LNCaP clone FGC (cell line): ENCODE measurements at regions not wholly inside any gene's neighbourhood (a gene's known extent, or its start where the extent isn't known, plus 50 kb on each side); places are given as distances from the start of the nearest gene placed in this dataset.
A peak's percentile ranks its signal among the peaks of the same experiment; 100 is the strongest.
"Not testable (repeated sequence)": the region's sequence is repeated elsewhere in the genome, so short reads cannot be mapped to it uniquely, and the experiment has no call there.

ENCODE experiments used
- DNase-seq: peaks from one replicate; pipeline ENCODE4 v3.0.0-alpha.2; 2011; ENCODE audit warnings: low read depth
- H3K4me3 ChIP-seq: 2 replicates; pipeline ENCODE4 v1.5.1; 2011; ENCODE audit warnings: mild to moderate bottlenecking, low read depth, low read length, control low read depth
- CTCF ChIP-seq: IDR thresholded peaks from 2 replicates; pipeline ENCODE4 v1.5.1; 2012; ENCODE audit warnings: mild to moderate bottlenecking; ENCODE audit not compliant: control insufficient read depth, insufficient read depth; ENCODE audit errors: extremely low read depth

- DNase-seq: no peak
- no peak for TF ChIP-seq CTCF
- no peak overlapping the region for H3K4me3 ChIP-seq
Observed at GRCh38 chr6:4472969-4473642, 303.1 kb upstream of the CDYL start.

- no peak for DNase-seq
Observed at GRCh38 chr6:4472222-4472621, 304.0 kb upstream of the CDYL start.

GRCh38 chr6:4471515-4471914, 304.7 kb upstream of the CDYL start:
- H3K4me3 ChIP-seq, DNase-seq: not testable (repeated sequence)

More at GRCh38 chr6:4472222-4472621, 304.0 kb upstream of the CDYL start:
- no peak for TF ChIP-seq CTCF
- no peak overlapping the region for H3K4me3 ChIP-seq

- no peak for TF ChIP-seq CTCF
- no peak overlapping the region for H3K4me3 ChIP-seq
- no peak for DNase-seq
Observed at GRCh38 chr6:4470698-4471210, 305.4 kb upstream of the CDYL start.

- DNase-seq: no peak
- no peak overlapping the region for H3K4me3 ChIP-seq
- no peak for TF ChIP-seq CTCF
Observed at GRCh38 chr6:4466769-4467480, 309.3 kb upstream of the CDYL start.

GRCh38 chr6:4466261-4466660, 309.9 kb upstream of the CDYL start:
- peak; percentile 74 for DNase-seq
- no peak for TF ChIP-seq CTCF
- H3K4me3 ChIP-seq: no peak overlapping the region

GRCh38 chr6:4464638-4465037, 311.6 kb upstream of the CDYL start:
- H3K4me3 ChIP-seq: no peak overlapping the region
- no peak for TF ChIP-seq CTCF
- no peak for DNase-seq
